ENCODE measurements at regions not wholly inside any gene's neighbourhood (a gene's known extent, or its start where the extent isn't known, plus 50 kb on each side); places are given as distances from the start of the nearest gene placed in this dataset.

- Mint-ChIP-seq H3K4me3 (no peak overlapping the region), H3K9me3 (ENCODE audit: low read depth) (no peaks in the 10 kb centered on the region), H3K36me3 (no peaks in the 10 kb centered on the region), H3K27me3 (no peaks in the 10 kb centered on the region), H3K4me1 (ENCODE audit: low read depth) (no peaks in the 10 kb centered on the region), H3K27ac (no peak overlapping the region)
Observed at GRCh38 chr10:121104476-121105111, 253.4 kb downstream of the WDR11 start.

GRCh38 chr10:121106611-121107010, 255.4 kb downstream of the WDR11 start:
- Mint-ChIP-seq H3K27ac (no peak overlapping the region), H3K9me3 (ENCODE audit: low read depth) (no peaks in the 10 kb centered on the region), H3K27me3 (peaks cover 1% of the 10 kb centered on the region), H3K4me1 (ENCODE audit: low read depth) (no peaks in the 10 kb centered on the region), H3K36me3 (no peaks in the 10 kb centered on the region), H3K4me3 (no peak overlapping the region)

GRCh38 chr10:121108051-121108450, 256.9 kb downstream of the WDR11 start:
- no peaks in the 10 kb centered on the region for H3K4me1 Mint-ChIP-seq (ENCODE audit: low read depth)
- H3K27me3 Mint-ChIP-seq = peaks cover 3% of the 10 kb centered on the region
- no peak overlapping the region for H3K4me3 Mint-ChIP-seq
- no peaks in the 10 kb centered on the region for H3K9me3 Mint-ChIP-seq (ENCODE audit: low read depth)
- no peaks in the 10 kb centered on the region for H3K36me3 Mint-ChIP-seq
- no peak overlapping the region for H3K27ac Mint-ChIP-seq

GRCh38 chr10:121110369-121110768, 259.2 kb downstream of the WDR11 start:
- H3K27me3 Mint-ChIP-seq = peaks cover 3% of the 10 kb centered on the region
- H3K36me3 Mint-ChIP-seq = no peaks in the 10 kb centered on the region
- no peak overlapping the region for H3K4me3 Mint-ChIP-seq
- no peaks in the 10 kb centered on the region for H3K9me3 Mint-ChIP-seq (ENCODE audit: low read depth)
- H3K27ac Mint-ChIP-seq = no peak overlapping the region
- H3K4me1 Mint-ChIP-seq (ENCODE audit: low read depth) = no peaks in the 10 kb centered on the region

GRCh38 chr10:121112136-121112535, 261.0 kb downstream of the WDR11 start:
- Mint-ChIP-seq H3K27ac (no peak overlapping the region), H3K9me3 (ENCODE audit: low read depth) (peaks cover 9% of the 10 kb centered on the region), H3K27me3 (peaks cover 3% of the 10 kb centered on the region), H3K4me3 (no peak overlapping the region), H3K4me1 (ENCODE audit: low read depth) (no peaks in the 10 kb centered on the region), H3K36me3 (no peaks in the 10 kb centered on the region)

GRCh38 chr10:121112579-121113384, 261.6 kb downstream of the WDR11 start:
- H3K4me3 Mint-ChIP-seq = no peak overlapping the region
- H3K27ac Mint-ChIP-seq = no peak overlapping the region
- H3K27me3 Mint-ChIP-seq = peaks cover 3% of the 10 kb centered on the region
- H3K4me1 Mint-ChIP-seq (ENCODE audit: low read depth) = no peaks in the 10 kb centered on the region
- no peaks in the 10 kb centered on the region for H3K36me3 Mint-ChIP-seq
- H3K9me3 Mint-ChIP-seq (ENCODE audit: low read depth) = peaks cover 9% of the 10 kb centered on the region

- H3K4me1 Mint-ChIP-seq (ENCODE audit: low read depth) = no peaks in the 10 kb centered on the region
- H3K27me3 Mint-ChIP-seq = peaks cover 3% of the 10 kb centered on the region
Observed at GRCh38 chr10:121113385-121113696, 262.2 kb downstream of the WDR11 start.

GRCh38 chr10:121113911-121114310, 262.7 kb downstream of the WDR11 start:
- Mint-ChIP-seq H3K36me3 (no peaks in the 10 kb centered on the region), H3K4me1 (ENCODE audit: low read depth) (no peaks in the 10 kb centered on the region), H3K4me3 (no peak overlapping the region), H3K27ac (no peak overlapping the region), H3K27me3 (peaks cover 3% of the 10 kb centered on the region), H3K9me3 (ENCODE audit: low read depth) (peaks cover 9% of the 10 kb centered on the region)

More at GRCh38 chr10:121113385-121113696, 262.2 kb downstream of the WDR11 start:
- Mint-ChIP-seq H3K36me3 (no peaks in the 10 kb centered on the region), H3K4me3 (no peak overlapping the region), H3K27ac (no peak overlapping the region), H3K9me3 (ENCODE audit: low read depth) (peaks cover 9% of the 10 kb centered on the region)

GRCh38 chr10:121115154-121115553, 264.0 kb downstream of the WDR11 start:
- Mint-ChIP-seq H3K36me3 (no peaks in the 10 kb centered on the region), H3K9me3 (ENCODE audit: low read depth) (peaks cover 9% of the 10 kb centered on the region), H3K27me3 (peaks cover 3% of the 10 kb centered on the region), H3K27ac (no peak overlapping the region), H3K4me1 (ENCODE audit: low read depth) (no peaks in the 10 kb centered on the region), H3K4me3 (no peak overlapping the region)

- H3K27me3 Mint-ChIP-seq = no peaks in the 10 kb centered on the region
- H3K4me1 Mint-ChIP-seq (ENCODE audit: low read depth) = no peaks in the 10 kb centered on the region
- H3K4me3 Mint-ChIP-seq = no peak overlapping the region
- peaks cover 3% of the 10 kb centered on the region for H3K9me3 Mint-ChIP-seq (ENCODE audit: low read depth)
- no peaks in the 10 kb centered on the region for H3K36me3 Mint-ChIP-seq
- no peak overlapping the region for H3K27ac Mint-ChIP-seq
Observed at GRCh38 chr10:121121462-121121861, 270.3 kb downstream of the WDR11 start.

- no peaks in the 10 kb centered on the region for H3K27me3 Mint-ChIP-seq
- H3K9me3 Mint-ChIP-seq (ENCODE audit: low read depth) = peaks cover 6% of the 10 kb centered on the region
- no peak overlapping the region for H3K27ac Mint-ChIP-seq
Observed at GRCh38 chr10:121127151-121127906, 276.2 kb downstream of the WDR11 start.

GRCh38 chr10:121128164-121128563, 277.0 kb downstream of the WDR11 start:
- no peak overlapping the region for H3K27ac Mint-ChIP-seq
- H3K4me3 Mint-ChIP-seq = no peak overlapping the region
- H3K36me3 Mint-ChIP-seq = no peaks in the 10 kb centered on the region
- H3K4me1 Mint-ChIP-seq (ENCODE audit: low read depth) = no peaks in the 10 kb centered on the region
- H3K27me3 Mint-ChIP-seq = no peaks in the 10 kb centered on the region
- H3K9me3 Mint-ChIP-seq (ENCODE audit: low read depth) = peaks cover 6% of the 10 kb centered on the region

More at GRCh38 chr10:121127151-121127906, 276.2 kb downstream of the WDR11 start:
- H3K36me3 Mint-ChIP-seq = no peaks in the 10 kb centered on the region
- no peak overlapping the region for H3K4me3 Mint-ChIP-seq
- no peaks in the 10 kb centered on the region for H3K4me1 Mint-ChIP-seq (ENCODE audit: low read depth)

- no peaks in the 10 kb centered on the region for H3K27me3 Mint-ChIP-seq
- no peak overlapping the region for H3K27ac Mint-ChIP-seq
- H3K36me3 Mint-ChIP-seq = no peaks in the 10 kb centered on the region
- H3K4me1 Mint-ChIP-seq (ENCODE audit: low read depth) = no peaks in the 10 kb centered on the region
- H3K4me3 Mint-ChIP-seq = no peak overlapping the region
- H3K9me3 Mint-ChIP-seq (ENCODE audit: low read depth) = peaks cover 6% of the 10 kb centered on the region
Observed at GRCh38 chr10:121129266-121129665, 278.1 kb downstream of the WDR11 start.

- no peak overlapping the region for H3K4me3 Mint-ChIP-seq
- no peaks in the 10 kb centered on the region for H3K27me3 Mint-ChIP-seq
- peaks cover 6% of the 10 kb centered on the region for H3K9me3 Mint-ChIP-seq (ENCODE audit: low read depth)
- no peak overlapping the region for H3K27ac Mint-ChIP-seq
- no peaks in the 10 kb centered on the region for H3K4me1 Mint-ChIP-seq (ENCODE audit: low read depth)
- H3K36me3 Mint-ChIP-seq = no peaks in the 10 kb centered on the region
Observed at GRCh38 chr10:121130382-121130781, 279.2 kb downstream of the WDR11 start.

- H3K9me3 Mint-ChIP-seq (ENCODE audit: low read depth) = peaks cover 6% of the 10 kb centered on the region
- no peaks in the 10 kb centered on the region for H3K27me3 Mint-ChIP-seq
- H3K4me1 Mint-ChIP-seq (ENCODE audit: low read depth) = no peaks in the 10 kb centered on the region
- H3K27ac Mint-ChIP-seq = no peak overlapping the region
- H3K4me3 Mint-ChIP-seq = no peak overlapping the region
- no peaks in the 10 kb centered on the region for H3K36me3 Mint-ChIP-seq
Observed at GRCh38 chr10:121131014-121131413, 279.9 kb downstream of the WDR11 start.
